H1 (cell line): ENCODE measurements at regions not wholly inside any gene's neighbourhood (a gene's known extent, or its start where the extent isn't known, plus 50 kb on each side); places are given as distances from the start of the nearest gene placed in this dataset.

Source experiments
- CTCF ChIA-PET: fragments of 300-600 bp; sonication (Branson Sonifier 250); formaldehyde crosslinking; loops from one replicate; lab custom pipeline; 2021; ENCODE audit not compliant: partially characterized antibody; lab: Charles Lee
- POLR2A ChIA-PET: fragments of 300-600 bp; sonication (Branson Sonifier 250); formaldehyde crosslinking; loops from one replicate; lab custom pipeline; 2021; ENCODE audit warnings: inconsistent platforms; ENCODE audit not compliant: partially characterized antibody; lab: Charles Lee
- DNase-seq, 2 experiments: peaks; one replicate each; pipeline versions ENCODE4 v3.0.0 to v3.0.0-alpha.2; 2010 to 2022; ENCODE audit warnings: low spot score in 2 of 2, low read depth in 1 of 2, mixed read lengths in 1 of 2
- FAIRE-seq: peaks from 2 replicates; lab custom pipeline; 2011; peaks lifted over from hg19 to GRCh38; lab: Jason Lieb, UNC
- H2AFZ ChIP-seq: 2 replicates; pipeline ENCODE4 v1.8.1; 2012; ENCODE audit warnings: low read length, inconsistent platforms
- H2AK5ac ChIP-seq: 2 replicates; pipeline ENCODE4 v1.6.1; 2013; ENCODE audit warnings: low read depth, low read length
- H2BK120ac ChIP-seq: replicated peaks from 2 replicates; pipeline ENCODE3; 2013; ENCODE audit warnings: low read depth, low read length, inconsistent platforms
- H2BK12ac ChIP-seq: 2 replicates; pipeline ENCODE4 v1.6.1; 2013; ENCODE audit warnings: low read depth, low read length
- H2BK15ac ChIP-seq: 2 replicates; pipeline ENCODE4 v1.6.1; 2013; ENCODE audit warnings: low read length
- H2BK20ac ChIP-seq: 2 replicates; pipeline ENCODE4 v1.6.1; 2013; ENCODE audit warnings: low read length
- H2BK5ac ChIP-seq: 2 replicates; pipeline ENCODE4 v1.6.1; 2013; ENCODE audit warnings: low read depth, low read length
- H3K14ac ChIP-seq: 2 replicates; pipeline ENCODE4 v1.6.1; 2013; ENCODE audit warnings: inconsistent platforms; ENCODE audit not compliant: insufficient read length
- H3K18ac ChIP-seq: 2 replicates; pipeline ENCODE4 v1.6.1; 2013; ENCODE audit warnings: low read length; ENCODE audit errors: extremely low read depth
- H3K23ac ChIP-seq: 2 replicates; pipeline ENCODE4 v1.6.1; 2013; ENCODE audit warnings: inconsistent platforms; ENCODE audit not compliant: insufficient read length
- H3K23me2 ChIP-seq: 2 replicates; pipeline ENCODE4 v1.6.1; 2013; ENCODE audit warnings: low read depth, low read length
- H3K27ac ChIP-seq: 2 replicates; pipeline ENCODE4 v1.6.1; 2011; ENCODE audit warnings: low read depth, low read length, inconsistent platforms
- H3K27me3 ChIP-seq, 4 experiments: replicated peaks in 1 of 4; 1 replicate in 1 of 4; 2 replicates in 3 of 4; pipeline versions ENCODE4 v1.6.1 to v1.8.1; 2011 to 2013; ENCODE audit warnings: low read length in 3 of 4, mild to moderate bottlenecking in 3 of 4, inconsistent platforms in 2 of 4, mixed read lengths in 2 of 4, moderate library complexity in 1 of 4; ENCODE audit not compliant: control insufficient read depth in 3 of 4, insufficient read depth in 3 of 4; ENCODE audit errors: extremely low read depth in 1 of 4
- H3K36me3 ChIP-seq, 4 experiments: 2 replicates each; pipeline versions ENCODE4 v1.6.1 to v1.8.1; 2011 to 2013; ENCODE audit warnings: mild to moderate bottlenecking in 4 of 4, low read length in 3 of 4, moderate library complexity in 2 of 4, control low read depth in 1 of 4, inconsistent platforms in 1 of 4; ENCODE audit not compliant: insufficient read depth in 4 of 4, control insufficient read depth in 2 of 4
- H3K4ac ChIP-seq: replicated peaks from 2 replicates; pipeline ENCODE3; 2013; ENCODE audit warnings: low read length, low read depth, mixed read lengths, inconsistent platforms; ENCODE audit not compliant: insufficient read length
- H3K4me1 ChIP-seq, 4 experiments: replicated peaks in 1 of 4; 1 replicate in 1 of 4; 2 replicates in 3 of 4; pipeline versions ENCODE4 v1.6.1 to v1.8.1; 2011 to 2013; ENCODE audit warnings: low read length in 3 of 4, inconsistent platforms in 2 of 4, mixed read lengths in 1 of 4; ENCODE audit not compliant: insufficient read depth in 4 of 4, control insufficient read depth in 3 of 4
- H3K4me2 ChIP-seq, 2 experiments: 2 replicates each; pipeline versions ENCODE4 v1.6.1 to v1.8.1; 2011 to 2013; ENCODE audit warnings: low read depth in 2 of 2, low read length in 2 of 2, control low read depth in 1 of 2, inconsistent platforms in 1 of 2, mild to moderate bottlenecking in 1 of 2; ENCODE audit not compliant: insufficient read depth in 1 of 2
- H3K4me3 ChIP-seq, 4 experiments: fragments of 200-600, 300-600 bp in 1 of 4; sonication (generic), shearing (Covaris generic), sonication (Bioruptor Twin) in 1 of 4; 2 replicates each; pipeline versions ENCODE4 v1.5.1 to v1.8.1; 2011 to 2016; ENCODE audit warnings: low read length in 4 of 4, low read depth in 3 of 4, control low read depth in 2 of 4, inconsistent platforms in 2 of 4, mild to moderate bottlenecking in 2 of 4, mixed read lengths in 1 of 4, moderate library complexity in 1 of 4; ENCODE audit not compliant: insufficient read depth in 2 of 4; ENCODE audit errors: extremely low read depth in 1 of 4
- H3K56ac ChIP-seq: replicated peaks from 2 replicates; pipeline ENCODE3; 2013; ENCODE audit warnings: low read depth, mild to moderate bottlenecking, mixed read lengths, low read length, inconsistent platforms; ENCODE audit not compliant: insufficient read length
- H3K79me1 ChIP-seq: 2 replicates; pipeline ENCODE4 v1.6.1; 2013; ENCODE audit warnings: low read depth, low read length, control low read depth
- H3K79me2 ChIP-seq, 2 experiments: 2 replicates each; pipeline versions ENCODE4 v1.6.1 to v1.8.1; 2012 to 2013; ENCODE audit warnings: low read length in 2 of 2, mild to moderate bottlenecking in 2 of 2, inconsistent platforms in 1 of 2; ENCODE audit not compliant: insufficient read depth in 2 of 2, control insufficient read depth in 1 of 2
- H3K9ac ChIP-seq, 4 experiments: replicated peaks in 1 of 4; 1 replicate in 1 of 4; 2 replicates in 3 of 4; pipeline versions ENCODE4 v1.6.1 to v1.8.1; 2011 to 2013; ENCODE audit warnings: low read depth in 3 of 4, low read length in 3 of 4, control low read depth in 2 of 4, mild to moderate bottlenecking in 2 of 4, moderate library complexity in 2 of 4, inconsistent platforms in 1 of 4; ENCODE audit errors: extremely low read depth in 1 of 4
- H3K9me3 ChIP-seq, 2 experiments: 2 replicates each; pipeline versions ENCODE4 v1.6.1 to v1.8.1; 2012 to 2013; ENCODE audit warnings: mild to moderate bottlenecking in 2 of 2, moderate library complexity in 2 of 2, control low read depth in 1 of 2, inconsistent platforms in 1 of 2, low read depth in 1 of 2, low read length in 1 of 2, mixed read lengths in 1 of 2; ENCODE audit not compliant: insufficient read depth in 2 of 2
- H4K20me1 ChIP-seq, 2 experiments: replicated peaks in 1 of 2; 2 replicates each; pipeline versions ENCODE3 to v1.8.1; 2011 to 2013; ENCODE audit warnings: inconsistent platforms in 2 of 2, low read length in 2 of 2, mild to moderate bottlenecking in 1 of 2; ENCODE audit not compliant: insufficient read depth in 2 of 2, control insufficient read depth in 1 of 2
- H4K5ac ChIP-seq: 2 replicates; pipeline ENCODE4 v1.6.1; 2013; ENCODE audit warnings: low read length, low read depth, mixed read lengths, inconsistent platforms; ENCODE audit not compliant: insufficient read length
- H4K8ac ChIP-seq: 2 replicates; pipeline ENCODE4 v1.8.0; 2013; ENCODE audit warnings: mild to moderate bottlenecking, moderate library complexity, low read length, inconsistent platforms; ENCODE audit not compliant: insufficient read depth; ENCODE audit errors: extremely low read depth
- H4K91ac ChIP-seq: replicated peaks from 2 replicates; pipeline ENCODE3; 2013; ENCODE audit warnings: low read length, mixed read lengths, inconsistent platforms; ENCODE audit not compliant: insufficient read length
- BACH1 ChIP-seq: IDR thresholded peaks from 2 replicates; pipeline ENCODE4 v1.6.1; 2012; ENCODE audit warnings: low read length, improper control_type of control experiment
- CHD1 ChIP-seq: IDR thresholded peaks from 2 replicates; pipeline ENCODE4 v1.6.1; 2012; ENCODE audit warnings: low read depth, low read length, improper control_type of control experiment
- EGR1 ChIP-seq: IDR thresholded peaks from 2 replicates; pipeline ENCODE4 v1.6.1; 2011; ENCODE audit warnings: low read depth, low read length, borderline replicate concordance
- EZH2 ChIP-seq: fragments of 200-600 bp; sonication (generic); IDR thresholded peaks from 2 replicates; pipeline ENCODE4 v1.7.1; 2012; ENCODE audit warnings: low read depth, mild to moderate bottlenecking, moderate library complexity, low read length, inconsistent platforms; ENCODE audit not compliant: severe bottlenecking
- HDAC2 ChIP-seq, 2 experiments: fragments of 300-600 bp in 1 of 2; sonication (generic) in 1 of 2; IDR thresholded peaks; 2 replicates each; pipeline ENCODE4 v1.6.1; 2011 to 2012; ENCODE audit warnings: low read depth in 2 of 2, low read length in 2 of 2, mild to moderate bottlenecking in 2 of 2, moderate library complexity in 2 of 2, borderline replicate concordance in 1 of 2, inconsistent platforms in 1 of 2
- MAFK ChIP-seq: IDR thresholded peaks from 2 replicates; pipeline ENCODE4 v1.6.1; 2012; ENCODE audit warnings: low read depth, mild to moderate bottlenecking, improper control_type of control experiment, low read length
- NRF1 ChIP-seq: IDR thresholded peaks from 2 replicates; pipeline ENCODE4 v1.6.1; 2011; ENCODE audit warnings: mild to moderate bottlenecking, low read depth, low read length, improper control_type of control experiment
- PHF8 ChIP-seq: fragments of 200-600 bp; sonication (generic); conservative IDR thresholded peaks from 2 replicates; pipeline ENCODE4 v1.7.1; 2012; ENCODE audit warnings: low read depth, mild to moderate bottlenecking, inconsistent platforms, low read length, moderate library complexity
- POU5F1 ChIP-seq: IDR thresholded peaks from 2 replicates; pipeline ENCODE4 v1.6.1; 2011; ENCODE audit warnings: low read depth, mild to moderate bottlenecking, low read length, moderate library complexity
- SAP30 ChIP-seq: fragments of 300-600 bp; sonication (generic); IDR thresholded peaks from 2 replicates; pipeline ENCODE4 v1.7.1; 2012; ENCODE audit warnings: low read length, moderate library complexity, mild to moderate bottlenecking, inconsistent platforms; ENCODE audit not compliant: insufficient read depth, insufficient replicate concordance
- SIX5 ChIP-seq: IDR thresholded peaks from 2 replicates; pipeline ENCODE4 v1.6.1; 2011; ENCODE audit warnings: mild to moderate bottlenecking, low read depth, low read length
- SP4 ChIP-seq: IDR thresholded peaks from 2 replicates; pipeline ENCODE4 v1.6.1; 2012; ENCODE audit warnings: low read length, inconsistent platforms
- TAF1 ChIP-seq: IDR thresholded peaks from 2 replicates; pipeline ENCODE4 v1.6.1; 2011; ENCODE audit warnings: mild to moderate bottlenecking, low read depth, low read length
- TAF7 ChIP-seq: optimal IDR thresholded peaks from 2 replicates; pipeline ENCODE3; 2011; ENCODE audit warnings: low read depth, mild to moderate bottlenecking, inconsistent platforms, low read length, moderate library complexity, borderline replicate concordance
- TCF12 ChIP-seq: IDR thresholded peaks from 2 replicates; pipeline ENCODE4 v1.6.1; 2011; ENCODE audit warnings: low read depth, mild to moderate bottlenecking, low read length
- YY1 ChIP-seq: IDR thresholded peaks from 2 replicates; pipeline ENCODE4 v1.6.1; 2011; ENCODE audit warnings: low read depth, mild to moderate bottlenecking, low read length
- WGBS, 2 experiments: shearing (Covaris generic) in 1 of 2; methylation state at CpG; one replicate each; pipeline versions ENCODE4 v1.1.6 to v1.1.7; 2013 to 2015; ENCODE audit warnings: low lambda C conversion rate in 2 of 2, mixed read lengths in 2 of 2, inconsistent platforms in 1 of 2, low coverage in 1 of 2, missing lambda C conversion rate in 1 of 2; ENCODE audit not compliant: insufficient replicate concordance in 2 of 2, insufficient coverage in 1 of 2, insufficient read length in 1 of 2; ENCODE audit errors: extremely low coverage in 1 of 2, missing lambda C conversion rate in 1 of 2; 5-methylcytosine and 5-hydroxymethylcytosine counted together

- no peak overlapping the region for H3K27ac ChIP-seq
- TF ChIP-seq TCF12 = no peak
- no peak for TF ChIP-seq HDAC2 (IDR thresholded peaks at IDR 0.05; ENCODE audit: borderline replicate concordance in 1 of 2, low read depth in 2 of 2, low read length in 2 of 2)
- no peak for TF ChIP-seq MAFK
- no peak for TF ChIP-seq SAP30
- TF ChIP-seq PHF8 = no peak
- TF ChIP-seq SP4 = no peak
- no peak for TF ChIP-seq TAF1
- no peak for TF ChIP-seq BACH1
- TF ChIP-seq SIX5 = no peak
- no peak for TF ChIP-seq EZH2
- no peak for TF ChIP-seq EGR1
- TF ChIP-seq NRF1 = no peak
- TF ChIP-seq POU5F1 = no peak
- no peak for TF ChIP-seq YY1
- TF ChIP-seq TAF7 = no peak
- no peak for TF ChIP-seq CHD1
Measured at GRCh38 chr22:44390613-44390970, 77.8 kb upstream of the SHISAL1 start.

More at GRCh38 chr22:44390613-44390970, 77.8 kb upstream of the SHISAL1 start:
- Histone ChIP-seq H2BK12ac (no peak overlapping the region), H3K79me2 (no peaks in the 10 kb centered on the region), H3K23me2 (no peaks in the 10 kb centered on the region), H4K20me1 (no peaks in the 10 kb centered on the region), H3K18ac (no peak overlapping the region), H3K56ac (no peak overlapping the region), H4K8ac (no peak overlapping the region), H3K9ac (no peak overlapping the region), H3K9me3 (no peaks in the 10 kb centered on the region), H3K4ac (no peak overlapping the region), H2BK20ac (no peak overlapping the region), H2AFZ (no peak overlapping the region), H3K79me1 (no peaks in the 10 kb centered on the region), H3K4me2 (no peak overlapping the region), H2AK5ac (no peak overlapping the region), H3K27me3 (peaks cover 0 to 2% (median 0%) of the 10 kb centered on the region in 4 experiments; a peak in 1 of 7 replicates), H3K4me3 (no peak overlapping the region), H2BK120ac (no peak overlapping the region), H3K14ac (no peak overlapping the region), H3K23ac (no peak overlapping the region), H4K5ac (no peak overlapping the region), H2BK5ac (no peak overlapping the region), H3K4me1 (peaks cover 0 to 6% (median 2%) of the 10 kb centered on the region in 4 experiments; a peak in 5 of 7 replicates), H4K91ac (no peak overlapping the region), H2BK15ac (no peak overlapping the region), H3K36me3 (no peaks in the 10 kb centered on the region)
- CTCF ChIA-PET = interaction anchor here (1.0 to 2.7 kb wide), 3 partner anchors 49 to 398 kb away, joined by 3 to 7 read pairs (median 4); no protein-coding TSS in a partner anchor
- 81% methylated on average over 9 of the region's 9 CpGs; no CpG with 5 or more reads in 1 of the 2 experiments for WGBS, 2 experiments
- FAIRE-seq (no peak), DNase-seq (no peak)
- POLR2A ChIA-PET = no interaction called here
